ENCODE measurements at regions not wholly inside any gene's neighbourhood (a gene's known extent, or its start where the extent isn't known, plus 50 kb on each side); places are given as distances from the start of the nearest gene placed in this dataset.

DNA sequence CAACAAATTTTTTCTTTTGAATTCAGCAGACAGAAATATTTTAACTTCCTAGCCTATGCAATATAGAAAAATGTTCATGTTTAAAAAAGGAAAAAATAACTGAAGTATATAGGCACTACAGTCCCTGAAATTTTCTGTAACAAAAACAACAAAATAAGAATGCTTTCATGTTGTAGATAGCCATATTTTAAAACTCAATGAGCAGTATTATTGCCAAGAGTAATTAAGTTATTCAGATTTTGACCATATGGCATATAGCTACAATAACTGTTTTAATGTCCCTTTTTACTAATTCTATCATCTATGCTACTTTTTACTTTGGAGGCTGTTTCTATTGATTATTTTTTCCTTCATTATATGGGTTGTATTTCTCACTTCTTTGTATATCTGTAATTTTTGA is 283.3 kb upstream of the RIMS1 start:
- TF ChIP-seq TAF1 (IDR thresholded peaks at IDR 0.05; ENCODE audit: low read depth, low read length) (no peak), POLR2A (IDR thresholded peaks at IDR 0.05; ENCODE audit: low read depth, low read length) (no peak), POLR2AphosphoS5 (IDR thresholded peaks at IDR 0.05; ENCODE audit: low read depth, low read length) (no peak), SPI1 (IDR thresholded peaks at IDR 0.05; ENCODE audit: low read depth, low read length) (no peak), PAX5 (IDR thresholded peaks at IDR 0.05; ENCODE audit: insufficient read depth, low read length, severe bottlenecking) (no peak)
